Retinal pigment epithelial cell (primary cell): ENCODE measurements at regions not wholly inside any gene's neighbourhood (a gene's known extent, or its start where the extent isn't known, plus 50 kb on each side); places are given as distances from the start of the nearest gene placed in this dataset.

ENCODE experiments used
- DNase-seq: peaks from one replicate; pipeline ENCODE4 v3.0.0-alpha.2; 2010; ENCODE audit warnings: low read depth
- H3K4me3 ChIP-seq: 2 replicates; pipeline ENCODE4 v1.5.1; 2011; ENCODE audit warnings: mild to moderate bottlenecking, low read length, control low read depth, moderate library complexity
- CTCF ChIP-seq: conservative IDR thresholded peaks from 2 replicates; pipeline ENCODE4 v1.5.1; 2011; ENCODE audit warnings: low read depth, low read length, control low read depth, inconsistent platforms

- no peak overlapping the region for H3K4me3 ChIP-seq
- TF ChIP-seq CTCF, result no peak
- no peak for DNase-seq
These were observed 240.0 kb upstream of the GBE1 start for GRCh38 chr3:82001276-82001923.

DNA sequence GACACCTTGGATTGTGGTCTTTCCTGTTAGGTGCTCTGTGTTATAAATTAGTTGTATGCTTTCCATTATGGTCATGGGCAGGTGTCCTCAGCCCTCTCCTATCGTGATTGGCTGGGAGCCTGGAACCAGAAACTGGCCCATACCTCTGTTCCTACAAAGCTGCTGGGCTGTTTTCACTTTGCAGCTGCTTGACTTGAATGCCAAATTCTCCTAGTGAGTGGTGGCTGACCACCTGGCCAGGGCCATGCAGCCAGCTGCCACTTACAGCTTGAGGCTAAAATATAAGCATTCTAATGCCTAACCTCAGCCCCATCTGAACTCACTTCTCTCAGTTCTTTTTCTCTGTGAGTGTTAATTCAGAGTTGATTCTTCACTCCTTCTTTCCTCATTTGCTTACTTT is 239.3 kb upstream of the GBE1 start:
- DNase-seq, result no peak
- TF ChIP-seq CTCF, result no peak
- H3K4me3 ChIP-seq, result no peak overlapping the region

- DNase-seq, result no peak
- no peak for TF ChIP-seq CTCF
- H3K4me3 ChIP-seq, result no peak overlapping the region
These were observed 238.9 kb upstream of the GBE1 start for GRCh38 chr3:82000350-82000749.

DNA sequence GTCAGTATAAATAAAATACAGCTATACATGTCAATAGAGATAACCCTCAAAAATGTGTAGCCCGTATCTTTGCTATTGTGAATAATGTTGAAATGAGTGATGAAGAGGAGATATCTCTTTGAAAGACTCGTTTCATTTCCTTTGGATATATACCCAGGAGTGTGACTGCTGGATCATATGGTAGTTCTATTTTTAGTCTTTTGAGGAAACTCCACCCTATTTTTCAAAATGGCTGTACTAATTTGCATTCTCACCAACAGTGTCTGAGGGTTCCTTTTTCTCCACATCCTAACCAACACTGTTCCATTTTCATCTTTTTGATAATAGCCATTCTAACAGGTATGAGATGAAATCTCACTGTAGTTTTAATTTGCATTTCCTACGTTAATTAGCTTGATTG is 237.5 kb upstream of the GBE1 start:
- H3K4me3 ChIP-seq, result no peak overlapping the region
- no peak for DNase-seq
- TF ChIP-seq CTCF, result no peak

GRCh38 chr3:81998139-81998755 is 236.8 kb upstream of the GBE1 start:
- DNase-seq, result no peak
- no peak for TF ChIP-seq CTCF
- H3K4me3 ChIP-seq, result no peak overlapping the region

DNA sequence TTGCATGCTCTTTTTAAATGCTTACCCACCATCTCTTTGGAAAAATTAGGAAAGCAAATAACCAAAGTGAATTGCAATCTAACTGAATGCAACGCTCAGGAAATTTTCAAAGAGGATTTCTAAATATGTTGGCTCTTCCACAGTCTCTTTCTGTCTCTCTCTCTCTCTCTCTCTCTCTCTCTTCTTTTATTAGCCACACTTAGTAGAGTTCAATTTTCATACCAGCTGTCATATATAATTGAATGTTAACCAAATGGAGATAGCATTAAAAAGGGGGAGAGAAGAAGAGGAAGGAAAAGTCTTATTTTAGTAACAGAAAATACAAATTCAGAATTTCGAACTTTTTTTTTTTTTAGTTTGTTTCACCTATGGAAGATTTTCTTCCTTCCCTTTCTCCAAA is 235.9 kb upstream of the GBE1 start:
- TF ChIP-seq CTCF, result no peak
- DNase-seq, result no peak
- no peak overlapping the region for H3K4me3 ChIP-seq

DNA sequence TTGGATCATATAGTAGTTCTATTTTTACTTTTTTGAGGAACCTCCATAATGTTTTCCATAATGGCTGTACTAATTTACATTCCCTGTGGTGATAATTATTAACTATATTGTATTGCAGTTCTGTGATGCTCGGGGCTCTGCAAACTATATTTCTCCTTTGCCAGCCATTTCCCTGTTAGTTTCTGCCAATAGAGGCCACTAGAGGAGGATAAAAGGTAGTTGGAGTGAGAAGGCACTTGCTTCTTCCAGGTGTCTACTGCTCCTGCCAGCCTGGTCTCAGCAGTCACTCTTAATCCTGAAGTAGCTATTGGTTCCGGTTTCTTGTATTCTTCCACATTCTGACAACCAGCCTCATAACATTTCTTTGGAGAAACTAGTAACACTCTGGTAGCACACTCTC is 233.9 kb upstream of the GBE1 start:
- H3K4me3 ChIP-seq, result no peak overlapping the region
- DNase-seq, result no peak
- TF ChIP-seq CTCF, result no peak
